Upper lobe of left lung (tissue), 4 donors: ENCODE measurements at regions not wholly inside any gene's neighbourhood (a gene's known extent, or its start where the extent isn't known, plus 50 kb on each side); places are given as distances from the start of the nearest gene placed in this dataset.

ENCODE experiments used
- CTCF ChIP-seq, 6 experiments: fragments of 450-650 bp in 4 of 6; fragments of 200-600 bp in 2 of 6; sonication (generic) in 2 of 6; IDR thresholded peaks; one replicate each; pipeline ENCODE4 v1.5.1; 2016 to 2019; ENCODE audit warnings: antibody characterized with exemption in 6 of 6
- POLR2A ChIP-seq, 4 donors: fragments of 450-650 bp; IDR thresholded peaks; one replicate each; pipeline ENCODE4 v1.5.1; 2016 to 2017; ENCODE audit warnings: antibody characterized with exemption in 4 of 4, mild to moderate bottlenecking in 2 of 4

- no peak for TF ChIP-seq CTCF (IDR thresholded peaks at IDR 0.05)
- no peak for TF ChIP-seq POLR2A (IDR thresholded peaks at IDR 0.05)
Observed at GRCh38 chr4:186885289-186885688, 161.6 kb upstream of the FAT1 start.
